K562 (cell line): ENCODE measurements at regions not wholly inside any gene's neighbourhood (a gene's known extent, or its start where the extent isn't known, plus 50 kb on each side); places are given as distances from the start of the nearest gene placed in this dataset.

ENCODE experiments used
- ATAC-seq: fragments of 200-7000 bp; cut with Tn5 transposase; 3 replicates; pipeline ENCODE4 v1.9.1; 2020; ENCODE audit warnings: moderate library complexity
- BruUV-seq: library from RNA; stranded (reverse); fragments of 400-500 nt; replicated peaks from 2 replicates; lab custom pipeline; 2021; lab: Mats Ljungman, UMichigan
- CTCF ChIA-PET: fragments of 300-600 bp; formaldehyde crosslinking; extraction: SDS; loops from one replicate; lab custom pipeline; 2021; ENCODE audit warnings: low intra/inter-chr PET ratio; lab: Yijun Ruan, JAX
- POLR2A ChIA-PET: fragments of 300-600, 350-650 bp; sonication (Branson Sonifier 250); formaldehyde crosslinking; extraction: SDS; loops from one replicate; lab custom pipeline; 2021; ENCODE audit warnings: antibody characterized with exemption, inconsistent platforms; lab: Yijun Ruan, JAX
- DNase-seq, 4 experiments: peaks; one replicate each; pipeline versions ENCODE4 v3.0.0 to v3.0.0-alpha.2; 2011 to 2018; ENCODE audit warnings: low spot score in 3 of 4, mixed read lengths in 3 of 4; ENCODE audit errors: extremely low read depth in 1 of 4
- FAIRE-seq: peaks from 2 replicates; lab custom pipeline; 2011; peaks lifted over from hg19 to GRCh38; lab: Jason Lieb, UNC
- H2AFZ ChIP-seq: 2 replicates; pipeline ENCODE4 v1.6.0; 2011; ENCODE audit warnings: low read depth, low read length, control low read depth, inconsistent platforms
- H3K27ac ChIP-seq: fragments of 200-600 bp; 3 replicates; pipeline ENCODE4 v1.8.0; 2011; ENCODE audit warnings: low read depth, mild to moderate bottlenecking, control low read depth, inconsistent platforms, low read length, moderate library complexity, mixed read lengths; ENCODE audit errors: extremely low read depth
- H3K27me3 ChIP-seq, 2 experiments: fragments of 300-600 bp in 1 of 2; 2 replicates in 1 of 2; 3 replicates in 1 of 2; pipeline versions ENCODE4 v1.6.0 to v1.8.0; 2011; ENCODE audit warnings: inconsistent platforms in 2 of 2, low read length in 2 of 2, mild to moderate bottlenecking in 1 of 2, mixed read lengths in 1 of 2, moderate library complexity in 1 of 2; ENCODE audit not compliant: control insufficient read depth in 2 of 2, insufficient read depth in 2 of 2
- H3K36me3 ChIP-seq: fragments of 300-600 bp; 3 replicates; pipeline ENCODE4 v1.8.0; 2011; ENCODE audit warnings: mild to moderate bottlenecking, low read length, inconsistent platforms; ENCODE audit not compliant: control insufficient read depth, insufficient read depth
- H3K4me1 ChIP-seq, 2 experiments: fragments of 200-600 bp in 1 of 2; replicated peaks in 1 of 2; 2 replicates in 1 of 2; 3 replicates in 1 of 2; pipeline versions ENCODE4 v1.5.1 to v1.8.0; 2011; ENCODE audit warnings: inconsistent platforms in 2 of 2, low read length in 2 of 2, mild to moderate bottlenecking in 1 of 2, mixed read lengths in 1 of 2, moderate library complexity in 1 of 2; ENCODE audit not compliant: control insufficient read depth in 2 of 2, insufficient read depth in 2 of 2
- H3K4me2 ChIP-seq: 2 replicates; pipeline ENCODE4 v1.6.1; 2011; ENCODE audit warnings: low read length, control low read depth, inconsistent platforms, mixed read lengths; ENCODE audit not compliant: insufficient read depth
- H3K4me3 ChIP-seq: fragments of 200-600 bp; sonication (generic), shearing (Covaris generic); 2 replicates; pipeline ENCODE4 v1.5.1; 2016; ENCODE audit warnings: control low read depth, inconsistent platforms
- H3K79me2 ChIP-seq: fragments of 200-600 bp; 3 replicates; pipeline ENCODE4 v1.8.0; 2011; ENCODE audit warnings: low read length, inconsistent platforms; ENCODE audit not compliant: control insufficient read depth, insufficient read depth
- H3K9ac ChIP-seq, 2 experiments: 2 replicates each; pipeline versions ENCODE4 v1.6.0 to v1.6.1; 2011; ENCODE audit warnings: low read depth in 2 of 2, low read length in 2 of 2, control low read depth in 1 of 2, inconsistent platforms in 1 of 2, mild to moderate bottlenecking in 1 of 2, mixed read lengths in 1 of 2; ENCODE audit not compliant: insufficient read depth in 1 of 2
- H3K9me1 ChIP-seq: one replicate; pipeline ENCODE4 v1.6.0; 2011; ENCODE audit warnings: inconsistent platforms, mild to moderate bottlenecking, low read length, moderate library complexity; ENCODE audit not compliant: control insufficient read depth, insufficient read depth
- H3K9me3 ChIP-seq: replicated peaks from 2 replicates; pipeline ENCODE4 v1.5.1; 2011; ENCODE audit warnings: low read depth, low read length, inconsistent platforms; ENCODE audit not compliant: control insufficient read depth, insufficient read depth
- H4K20me1 ChIP-seq: replicated peaks from 2 replicates; pipeline ENCODE4 v1.6.1; 2011; ENCODE audit warnings: low read length, inconsistent platforms, mixed read lengths; ENCODE audit not compliant: control insufficient read depth, insufficient read depth
- ATF7 ChIP-seq: fragments of 450-650 bp; IDR thresholded peaks from 2 replicates; pipeline ENCODE4 v1.7.1; 2014; ENCODE audit warnings: mild to moderate bottlenecking, moderate library complexity
- EGR1 ChIP-seq: fragments of 450-650 bp; conservative IDR thresholded peaks from 2 replicates; pipeline ENCODE4 v1.6.1; 2017; ENCODE audit warnings: mild to moderate bottlenecking
- EP300 ChIP-seq: IDR thresholded peaks from 2 replicates; pipeline ENCODE4 v1.6.1; 2012; ENCODE audit warnings: low read length, improper control_type of control experiment
- ESRRA ChIP-seq: fragments of 450-650 bp; IDR thresholded peaks from 2 replicates; pipeline ENCODE4 v1.6.1; 2014; ENCODE audit warnings: low read depth, mild to moderate bottlenecking, moderate library complexity, borderline replicate concordance
- ILF3 ChIP-seq: fragments of 450-650 bp; IDR thresholded peaks from 2 replicates; pipeline ENCODE4 v1.6.1; 2018; ENCODE audit warnings: antibody characterized with exemption, mild to moderate bottlenecking, moderate library complexity, borderline replicate concordance
- KAT2B ChIP-seq: IDR thresholded peaks from one replicate; pipeline ENCODE4 v1.6.1; 2012; ENCODE audit warnings: low read depth, mild to moderate bottlenecking, control low read depth, inconsistent platforms, low read length, moderate library complexity
- MAFK ChIP-seq: IDR thresholded peaks from 2 replicates; pipeline ENCODE4 v1.6.1; 2011; ENCODE audit warnings: low read length, improper control_type of control experiment
- MXD1 ChIP-seq: fragments of 250-450 bp; sonication (Bioruptor Pico); IDR thresholded peaks from 2 replicates; pipeline ENCODE4 v1.8.0; 2021; ENCODE audit warnings: borderline replicate concordance, mild to moderate bottlenecking, moderate library complexity; ENCODE audit not compliant: poor library complexity, severe bottlenecking
- SFPQ ChIP-seq: fragments of 200-400 bp; formaldehyde crosslinking; IDR thresholded peaks from 2 replicates; pipeline ENCODE4 v1.6.1; 2017; ENCODE audit warnings: mild to moderate bottlenecking, low read depth, low read length, moderate library complexity
- ZNF407 ChIP-seq: fragments of 450-650 bp; IDR thresholded peaks from 2 replicates; pipeline ENCODE4 v1.6.1; 2016; ENCODE audit warnings: low read depth
- ZNF584 ChIP-seq: fragments of 200-800 bp; sonication (Bioruptor generic); IDR thresholded peaks from 2 replicates; pipeline ENCODE4 v1.6.1; 2016; ENCODE audit warnings: low read depth, mild to moderate bottlenecking, missing genetic modification characterization, missing compliant biosample characterization
- ZSCAN29 ChIP-seq: fragments of 450-650 bp; IDR thresholded peaks from 2 replicates; pipeline ENCODE4 v1.6.1; 2017
- ZSCAN32 ChIP-seq: fragments of 450-650 bp; formaldehyde crosslinking; IDR thresholded peaks from 2 replicates; pipeline ENCODE4 v1.4.0; 2020; ENCODE audit warnings: mild to moderate bottlenecking, moderate library complexity
- in situ Hi-C: fragments of 300-500 bp; cut with MboI; formaldehyde crosslinking; loops from 4 replicates; pipeline ENCODE4 v1.15.0; 2018; ENCODE audit warnings: inconsistent platforms, mixed read lengths
- intact Hi-C: fragments of 100-400 bp; cut with micrococcal nuclease; formaldehyde crosslinking; loops from 2 replicates; pipeline ENCODE4 v1.14.2; 2022

GRCh38 chr12:90489141-90489540 is 465.8 kb downstream of the CCER1 start (continued):
- TF ChIP-seq ZNF407: no peak
- no peak for TF ChIP-seq ZSCAN32
- no peak for TF ChIP-seq ATF7
- TF ChIP-seq, all 486 proteins: peak for 0

- Histone ChIP-seq H3K79me2 (no peaks in the 10 kb centered on the region), H3K36me3 (no peaks in the 10 kb centered on the region), H3K4me1 (no peaks in the 10 kb centered on the region), H3K9me1 (no peaks in the 10 kb centered on the region), H2AFZ (no peak overlapping the region), H3K27me3 (no peaks in the 10 kb centered on the region), H3K4me2 (no peak overlapping the region), H4K20me1 (no peaks in the 10 kb centered on the region), H3K9ac (no peak overlapping the region), H3K9me3 (no peaks in the 10 kb centered on the region), H3K4me3 (no peak overlapping the region), H3K27ac (no peak overlapping the region)
- ATAC-seq (no peak), FAIRE-seq (no peak), DNase-seq (no peak)
- ChIA-PET POLR2A (no interaction called here), CTCF (no interaction called here)
- intact Hi-C loops: no loop called here
- in situ Hi-C loops: no loop called here
- no TSS peak for BruUV-seq
- TF ChIP-seq SFPQ (no peak), ZSCAN29 (no peak), MXD1 (no peak), MAFK (no peak), EGR1 (no peak), KAT2B (no peak), ZNF584 (CRISPR knock-in tag) (no peak), ILF3 (no peak), ESRRA (no peak), EP300 (no peak)
Measured at GRCh38 chr12:90485560-90485959, 469.4 kb downstream of the CCER1 start.
